Endothelial cell of umbilical vein (primary cell): ENCODE measurements at regions not wholly inside any gene's neighbourhood (a gene's known extent, or its start where the extent isn't known, plus 50 kb on each side); places are given as distances from the start of the nearest gene placed in this dataset.

ENCODE experiments used
- BruUV-seq: library from RNA; stranded (reverse); fragments of 400-500 nt; replicated peaks from 2 replicates; lab custom pipeline; 2021; lab: Mats Ljungman, UMichigan
- CTCF ChIA-PET: fragments of 300-600, 350-600 bp; sonication (Branson Sonifier 250); formaldehyde crosslinking; loops from one replicate; lab custom pipeline; 2021; ENCODE audit warnings: antibody characterized with exemption, inconsistent platforms; lab: Charles Lee
- POLR2A ChIA-PET: fragments of 300-600, 350-600 bp; sonication (Branson Sonifier 250); formaldehyde crosslinking; loops from one replicate; lab custom pipeline; 2021; ENCODE audit warnings: antibody characterized with exemption, inconsistent platforms; lab: Charles Lee
- DNase-seq: peaks from one replicate; pipeline ENCODE4 v3.0.0-alpha.2; 2011; ENCODE audit warnings: low read depth, low spot score
- FAIRE-seq: peaks from 2 replicates; lab custom pipeline; 2011; peaks lifted over from hg19 to GRCh38; lab: Jason Lieb, UNC
- H2AFZ ChIP-seq: 2 replicates; pipeline ENCODE4 v1.6.0; 2012; ENCODE audit warnings: low read depth, low read length, control low read depth, inconsistent platforms
- H3K27ac ChIP-seq: 2 replicates; pipeline ENCODE4 v1.5.1; 2011; ENCODE audit warnings: low read depth, mild to moderate bottlenecking, control low read depth, low read length, moderate library complexity; ENCODE audit not compliant: insufficient read depth
- H3K27me3 ChIP-seq, 2 experiments: 2 replicates each; pipeline versions ENCODE4 v1.6.0 to v1.6.1; 2011; ENCODE audit warnings: low read length in 2 of 2, mixed read lengths in 1 of 2; ENCODE audit not compliant: control insufficient read depth in 2 of 2, insufficient read depth in 2 of 2
- H3K36me3 ChIP-seq, 2 experiments: 2 replicates in 1 of 2; 3 replicates in 1 of 2; pipeline ENCODE4 v1.5.1; 2011; ENCODE audit warnings: low read length in 2 of 2, mild to moderate bottlenecking in 1 of 2, moderate library complexity in 1 of 2; ENCODE audit not compliant: control insufficient read depth in 2 of 2, insufficient read depth in 2 of 2; ENCODE audit errors: extremely low read depth in 1 of 2
- H3K4me1 ChIP-seq: 3 replicates; pipeline ENCODE4 v1.5.1; 2011; ENCODE audit warnings: mild to moderate bottlenecking, low read length; ENCODE audit not compliant: control insufficient read depth, insufficient read depth; ENCODE audit errors: extremely low read depth
- H3K4me2 ChIP-seq: 2 replicates; pipeline ENCODE4 v1.6.1; 2011; ENCODE audit warnings: low read length, control low read depth, mixed read lengths; ENCODE audit not compliant: insufficient read depth
- H3K4me3 ChIP-seq, 3 experiments: fragments of 200-600 bp in 1 of 3; sonication (generic), shearing (Covaris generic) in 1 of 3; replicated peaks in 1 of 3; 2 replicates each; pipeline ENCODE4 v1.5.1; 2011 to 2016; ENCODE audit warnings: control low read depth in 3 of 3, low read length in 3 of 3, mild to moderate bottlenecking in 2 of 3, inconsistent platforms in 1 of 3, low read depth in 1 of 3, moderate library complexity in 1 of 3; ENCODE audit not compliant: insufficient read depth in 1 of 3
- H3K79me2 ChIP-seq: 2 replicates; pipeline ENCODE4 v1.6.0; 2012; ENCODE audit warnings: low read length, inconsistent platforms; ENCODE audit not compliant: control insufficient read depth, insufficient read depth
- H3K9ac ChIP-seq: replicated peaks from 2 replicates; pipeline ENCODE3; 2011; ENCODE audit warnings: low read length, control low read depth; ENCODE audit not compliant: insufficient read depth; ENCODE audit errors: extremely low read depth
- H3K9me1 ChIP-seq: replicated peaks from 3 replicates; pipeline ENCODE4 v1.6.0; 2011; ENCODE audit warnings: mild to moderate bottlenecking, low read length; ENCODE audit not compliant: control insufficient read depth, insufficient read depth; ENCODE audit errors: extremely low read depth
- H3K9me3 ChIP-seq: replicated peaks from 2 replicates; pipeline ENCODE4 v1.5.1; 2012; ENCODE audit warnings: low read length, inconsistent platforms; ENCODE audit not compliant: control insufficient read depth, insufficient read depth
- H4K20me1 ChIP-seq: replicated peaks from 2 replicates; pipeline ENCODE3; 2011; ENCODE audit warnings: mild to moderate bottlenecking, low read length; ENCODE audit not compliant: control insufficient read depth, insufficient read depth; ENCODE audit errors: extremely low read depth
- CTCF ChIP-seq, 2 donors: IDR thresholded peaks; 1 replicate in 1 of 2; 2 replicates in 1 of 2; pipeline ENCODE4 v1.5.1; 2011; ENCODE audit warnings: low read length in 2 of 2, mild to moderate bottlenecking in 2 of 2, moderate library complexity in 2 of 2, control low read depth in 1 of 2, inconsistent platforms in 1 of 2, low read depth in 1 of 2; ENCODE audit not compliant: insufficient read depth in 1 of 2; ENCODE audit errors: extremely low read depth in 1 of 2
- EZH2 ChIP-seq: IDR thresholded peaks from 2 replicates; pipeline ENCODE4 v1.6.1; 2012; ENCODE audit warnings: borderline replicate concordance, low read depth, mild to moderate bottlenecking, moderate library complexity, low read length, inconsistent platforms; ENCODE audit not compliant: severe bottlenecking
- FOS ChIP-seq: IDR thresholded peaks from 2 replicates; pipeline ENCODE4 v1.6.1; 2011; ENCODE audit warnings: mild to moderate bottlenecking, low read length, moderate library complexity, borderline replicate concordance; ENCODE audit not compliant: insufficient read depth
- JUN ChIP-seq: IDR thresholded peaks from 2 replicates; pipeline ENCODE4 v1.6.1; 2011; ENCODE audit warnings: borderline replicate concordance, low read depth; ENCODE audit not compliant: insufficient read length, insufficient read depth
- POLR2AphosphoS5 ChIP-seq: IDR thresholded peaks from 2 replicates; pipeline ENCODE4 v1.6.1; 2012; ENCODE audit warnings: low read depth, mild to moderate bottlenecking, control low read depth, low read length, moderate library complexity; ENCODE audit not compliant: insufficient read depth
- dilution Hi-C: fragments of 300-500 bp; cut with MboI; formaldehyde crosslinking; loops from one replicate; pipeline ENCODE4 v1.15.0; 2019; ENCODE audit warnings: low sequenced_read_pairs; ENCODE audit not compliant: extremely low pct_ligation_motif_present
- intact Hi-C: fragments of 100-400 bp; cut with micrococcal nuclease; formaldehyde crosslinking; loops from one replicate; pipeline ENCODE4 v1.10.0; 2022

GRCh38 chr9:85268131-85268530, 473.6 kb downstream of the AGTPBP1 start:
- CTCF ChIA-PET, result interaction anchor here (1.0 to 1.8 kb wide), 3 partner anchors 9 to 871 kb away, joined by 3 to 9 read pairs (median 5); no protein-coding TSS in a partner anchor

More at GRCh38 chr9:85268131-85268530, 473.6 kb downstream of the AGTPBP1 start:
- Histone ChIP-seq H3K9ac (no peak overlapping the region), H3K9me1 (no peaks in the 10 kb centered on the region), H4K20me1 (no peaks in the 10 kb centered on the region), H2AFZ (no peak overlapping the region), H3K27ac (no peak overlapping the region), H3K4me1 (no peaks in the 10 kb centered on the region), H3K4me2 (no peak overlapping the region), H3K27me3 (peaks cover 4 to 12% of the 10 kb centered on the region in 2 experiments), H3K9me3 (no peaks in the 10 kb centered on the region), H3K4me3 (no peak overlapping the region), H3K36me3 (no peaks in the 10 kb centered on the region), H3K79me2 (no peaks in the 10 kb centered on the region)
- intact Hi-C loops (no loop called here), dilution Hi-C loops (no loop called here)
- no TSS peak for BruUV-seq
- no peak for FAIRE-seq
- POLR2A ChIA-PET, result no interaction called here
- TF ChIP-seq FOS (no peak), POLR2AphosphoS5 (no peak), CTCF (IDR thresholded peaks at IDR 0.05; ENCODE audit: extremely low read depth in 1 of 2, insufficient read depth in 1 of 2, low read depth in 1 of 2, low read length in 2 of 2) (no peak), EZH2 (no peak), JUN (no peak)
- DNase-seq, result peak; percentile 7
